NCI-H2227 (cell line): ENCODE measurements at regions not wholly inside any gene's neighbourhood (a gene's known extent, or its start where the extent isn't known, plus 50 kb on each side); places are given as distances from the start of the nearest gene placed in this dataset.
A peak's percentile ranks its signal among the peaks of the same experiment; 100 is the strongest.

ENCODE experiments used
- DNase-seq: peaks from one replicate; lab custom pipeline; 2025; ENCODE audit not compliant: unreplicated experiment; lab: John Stamatoyannopoulos, UW

DNA sequence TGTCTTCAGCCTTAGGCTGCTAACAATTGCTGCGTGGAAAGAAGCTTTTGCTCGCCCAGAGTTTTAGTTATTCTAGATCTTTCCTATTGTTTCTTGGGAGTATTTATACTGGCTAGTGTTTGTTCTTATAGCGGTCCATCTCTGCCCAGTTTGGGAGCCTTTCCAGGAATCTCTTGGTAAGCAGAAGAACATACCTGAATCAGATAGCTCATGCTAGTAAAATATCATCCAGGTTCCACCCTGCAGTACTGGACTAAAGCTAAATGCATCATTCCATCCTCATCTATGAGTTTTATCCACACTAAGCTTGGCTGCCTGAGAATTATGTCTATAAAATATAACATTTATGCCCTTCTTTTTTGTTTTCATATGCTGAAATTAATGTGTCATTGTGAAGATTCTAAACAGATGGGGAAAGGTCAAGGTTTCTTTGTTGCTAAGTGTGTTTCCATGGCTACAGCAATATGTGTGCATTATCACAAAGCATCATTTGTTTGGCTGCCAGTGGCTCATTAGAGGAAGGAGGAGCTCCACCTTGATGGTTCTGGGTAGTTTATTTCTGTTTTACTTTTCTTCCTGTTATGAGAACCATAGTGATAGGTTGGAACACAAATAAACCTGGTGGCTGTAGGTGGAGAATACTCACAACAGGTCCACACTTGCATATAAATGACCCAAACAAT is 182.8 kb downstream of the PIK3C3 start:
- peak; percentile 11 for DNase-seq

DNA sequence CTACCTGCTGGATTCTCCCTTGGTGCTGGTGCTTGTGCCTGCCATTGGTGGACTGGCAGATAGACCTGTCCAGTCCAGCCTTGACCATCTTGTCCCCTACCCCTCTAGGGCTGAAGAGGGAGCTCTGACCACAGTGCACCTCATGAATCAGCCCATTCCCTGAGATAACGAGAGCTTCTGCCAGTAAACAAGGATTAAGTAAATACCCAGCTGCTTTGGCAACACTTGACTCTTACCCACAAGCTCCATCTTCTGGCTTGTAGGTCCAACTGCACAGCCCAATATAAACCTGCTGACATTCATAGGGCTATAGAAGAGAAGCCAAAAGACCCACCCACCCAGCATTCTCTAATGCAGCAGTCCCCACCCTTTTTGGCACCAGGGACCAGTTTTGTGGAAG is 186.4 kb downstream of the PIK3C3 start:
- DNase-seq, result no peak

DNA sequence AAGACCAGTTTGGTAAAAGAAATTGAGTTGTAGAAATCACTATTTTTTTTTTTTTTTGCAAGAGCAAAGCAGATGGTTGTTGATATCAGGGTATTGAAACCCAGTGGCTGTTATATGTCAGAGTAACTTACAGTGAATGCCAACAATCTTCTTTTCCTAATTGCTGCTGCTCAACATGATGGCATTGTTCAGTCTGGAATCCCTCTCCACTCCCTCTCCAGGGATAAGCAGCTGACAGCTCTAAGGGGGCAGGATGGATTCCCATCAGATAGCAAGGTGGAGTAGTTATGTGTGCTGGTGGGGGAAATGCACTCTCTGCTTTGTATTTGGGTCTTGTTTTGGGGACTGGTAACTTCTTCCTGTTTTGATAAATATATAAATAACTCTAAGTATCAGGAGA is 200.0 kb downstream of the PIK3C3 start:
- peak; percentile 19 for DNase-seq

DNA sequence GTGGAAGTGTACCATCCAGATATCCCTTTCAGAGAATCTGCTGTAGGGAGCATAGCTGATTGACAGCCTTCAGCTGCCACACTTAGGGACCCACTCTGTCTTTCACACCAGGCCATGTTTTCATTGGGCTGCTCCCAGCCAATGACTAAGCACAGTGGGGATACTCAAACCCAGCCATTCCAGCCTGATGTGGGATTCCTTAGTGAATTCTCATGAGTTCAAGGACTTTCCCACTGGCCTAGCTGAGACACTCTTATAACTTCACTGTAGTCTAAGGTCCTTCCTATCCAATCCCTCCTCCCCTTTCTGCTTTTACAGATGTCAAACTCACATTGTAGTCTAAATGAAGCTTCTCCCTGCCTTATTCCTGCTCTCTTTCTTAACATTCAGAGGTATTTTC is 201.2 kb downstream of the PIK3C3 start:
- no peak for DNase-seq

DNA sequence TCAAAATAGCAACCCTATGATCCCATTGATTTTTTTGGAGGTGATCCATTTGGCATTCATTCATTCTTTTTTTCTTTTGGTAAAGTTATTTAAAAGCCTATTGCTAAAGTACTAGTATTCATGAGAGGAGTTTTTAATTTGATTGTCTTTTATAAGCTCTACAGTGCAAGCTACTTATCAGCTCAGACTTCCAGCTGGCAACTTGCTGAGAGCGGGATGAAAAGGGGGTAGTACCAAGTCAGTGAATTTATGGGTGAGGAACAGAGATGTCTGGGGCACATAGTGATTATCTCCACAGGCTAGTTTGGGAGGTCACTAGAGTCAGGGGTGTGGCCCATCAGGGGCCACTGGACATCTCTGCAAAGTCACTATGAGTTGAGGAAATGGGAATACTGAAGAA is 202.4 kb downstream of the PIK3C3 start:
- no peak for DNase-seq

DNA sequence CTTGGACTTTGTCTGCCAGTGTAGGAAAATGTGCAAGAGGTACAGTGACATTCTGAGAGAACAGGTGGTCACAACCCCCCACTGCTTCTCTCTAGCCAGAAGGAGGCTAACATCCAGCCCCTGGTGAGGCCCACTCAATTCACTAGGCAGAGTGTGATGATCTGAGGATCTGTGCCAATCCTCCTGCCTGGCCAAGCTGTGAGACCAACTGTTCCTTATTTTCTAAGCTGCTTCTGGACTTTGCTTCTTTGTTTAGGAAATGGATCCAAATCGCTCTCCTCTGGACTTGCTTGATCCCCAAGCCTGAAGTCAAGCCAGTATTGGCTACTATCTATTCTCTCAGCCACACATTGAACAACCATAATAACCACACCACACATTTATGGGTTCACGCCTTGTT is 202.8 kb downstream of the PIK3C3 start:
- no peak for DNase-seq

DNA sequence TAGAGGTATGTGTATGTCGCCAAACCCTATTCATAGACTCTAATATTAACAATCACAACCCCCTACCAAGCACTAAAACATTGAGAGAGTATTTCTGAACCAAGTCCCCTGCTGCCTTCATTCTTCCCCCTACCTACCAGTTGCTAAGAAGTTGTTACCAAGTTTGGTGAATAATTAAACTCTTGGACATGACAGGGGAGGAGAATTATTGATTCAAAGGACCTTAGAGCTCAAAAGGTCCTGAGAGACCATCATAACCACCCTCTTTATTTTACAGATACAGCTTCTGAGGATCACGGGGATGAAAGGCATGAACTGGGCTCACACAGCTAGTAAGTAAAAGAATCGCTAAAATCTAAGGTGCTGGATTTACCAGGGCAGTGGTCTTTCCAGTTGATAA is 204.1 kb downstream of the PIK3C3 start:
- DNase-seq, result no peak

DNA sequence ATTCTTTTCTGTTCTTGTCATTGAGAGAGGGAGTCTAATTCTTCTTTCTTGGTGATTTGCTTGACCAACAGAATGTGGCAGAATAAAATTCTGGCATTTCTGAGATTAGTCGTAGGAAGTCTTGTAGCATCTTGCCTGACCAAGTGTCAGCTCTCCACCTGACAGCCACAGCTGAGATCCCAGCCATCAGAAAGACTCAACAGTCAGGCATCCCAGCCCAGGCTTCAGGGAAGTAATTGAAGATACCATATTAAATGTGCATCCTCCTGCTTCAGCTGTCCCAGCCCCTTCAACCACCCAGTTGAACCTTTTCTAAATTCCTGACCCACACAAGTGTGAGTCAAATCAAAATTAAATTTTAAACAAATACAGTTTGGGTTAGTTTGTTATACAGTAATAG is 208.3 kb downstream of the PIK3C3 start:
- no peak for DNase-seq

DNA sequence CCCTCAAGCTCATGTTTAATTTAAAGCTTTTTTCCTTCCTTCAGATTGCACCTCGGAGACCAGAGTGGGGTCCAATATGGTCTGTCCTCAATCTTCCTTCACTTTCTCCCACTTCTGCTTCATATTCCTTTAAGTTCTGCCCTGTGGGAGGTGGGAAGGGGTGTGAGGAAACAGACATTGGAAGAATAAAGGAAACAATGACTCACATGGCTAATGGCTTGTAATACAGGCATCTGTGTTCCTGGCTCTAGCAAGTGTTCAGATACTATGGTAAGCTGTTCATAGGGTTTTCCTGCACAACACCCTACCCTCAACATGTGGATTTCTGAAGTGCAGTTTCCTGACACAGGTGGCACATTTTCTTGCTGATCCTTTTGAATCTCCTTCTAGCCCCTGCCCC is 209.5 kb downstream of the PIK3C3 start:
- no peak for DNase-seq

DNA sequence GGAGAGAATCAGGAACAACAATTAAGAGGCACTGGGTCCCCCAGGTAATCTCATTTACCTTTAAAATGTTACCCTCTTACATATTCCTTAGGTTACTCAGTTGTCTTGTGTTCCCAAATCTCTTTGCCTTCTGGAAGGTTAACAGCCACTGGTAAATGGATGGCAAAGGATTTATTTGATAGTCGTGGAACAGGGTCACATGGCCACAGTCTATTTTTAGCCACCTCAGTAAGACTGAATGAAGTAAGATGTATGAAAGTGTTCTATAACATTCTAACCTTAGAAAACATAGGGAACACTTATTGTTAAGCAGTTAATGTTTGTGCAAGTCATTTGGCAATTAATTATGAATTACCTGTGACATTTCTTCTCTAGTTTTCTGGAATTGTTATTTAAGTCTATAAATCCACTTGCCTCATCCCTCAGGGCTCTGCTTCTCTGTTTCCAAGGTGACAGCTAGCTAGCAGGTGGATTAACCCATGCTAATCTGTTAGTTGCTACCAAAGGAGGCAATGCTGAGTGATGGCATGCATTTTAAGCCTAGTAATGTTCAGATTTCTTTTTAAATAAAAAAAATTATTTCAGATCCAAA is 211.0 kb downstream of the PIK3C3 start:
- DNase-seq, result no peak

DNA sequence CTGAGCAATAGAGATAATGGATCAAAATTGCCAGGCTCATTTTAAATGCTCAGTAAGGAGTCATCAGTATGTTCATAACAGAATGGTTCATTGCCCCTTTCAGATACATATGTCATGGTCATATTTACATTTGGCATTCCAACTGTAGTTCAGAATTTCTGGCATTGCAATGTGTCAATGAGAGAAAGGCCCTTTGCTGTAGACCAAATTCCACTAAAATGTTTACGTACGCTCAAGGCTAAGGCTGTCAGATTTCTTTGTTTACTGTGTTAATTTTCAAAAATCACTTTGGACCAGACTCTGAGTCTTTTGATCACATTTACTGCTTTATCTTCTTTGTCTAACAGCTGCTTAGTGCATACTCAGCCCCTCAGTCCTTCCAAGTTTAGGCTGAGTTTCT is 213.5 kb downstream of the PIK3C3 start:
- DNase-seq, result no peak

DNA sequence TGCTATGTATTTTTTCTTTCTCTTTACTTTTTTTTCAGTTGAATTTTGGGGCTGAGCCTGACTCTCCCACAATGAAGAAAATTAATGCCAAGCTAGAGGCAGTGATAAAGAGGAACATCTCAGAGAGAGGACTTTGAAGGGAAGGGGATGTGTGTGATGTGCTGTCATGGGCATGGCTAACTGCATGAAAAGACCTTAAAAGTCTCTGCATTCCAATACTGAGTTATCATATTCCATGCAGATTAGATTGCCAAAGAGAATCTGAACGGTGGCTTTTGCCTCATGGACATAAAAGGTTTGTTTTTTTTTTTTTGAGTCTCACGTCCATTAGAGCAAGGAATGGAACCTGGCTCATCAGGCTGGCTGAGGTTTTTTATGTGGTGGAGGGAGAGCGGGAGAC is 213.9 kb downstream of the PIK3C3 start:
- no peak for DNase-seq

DNA sequence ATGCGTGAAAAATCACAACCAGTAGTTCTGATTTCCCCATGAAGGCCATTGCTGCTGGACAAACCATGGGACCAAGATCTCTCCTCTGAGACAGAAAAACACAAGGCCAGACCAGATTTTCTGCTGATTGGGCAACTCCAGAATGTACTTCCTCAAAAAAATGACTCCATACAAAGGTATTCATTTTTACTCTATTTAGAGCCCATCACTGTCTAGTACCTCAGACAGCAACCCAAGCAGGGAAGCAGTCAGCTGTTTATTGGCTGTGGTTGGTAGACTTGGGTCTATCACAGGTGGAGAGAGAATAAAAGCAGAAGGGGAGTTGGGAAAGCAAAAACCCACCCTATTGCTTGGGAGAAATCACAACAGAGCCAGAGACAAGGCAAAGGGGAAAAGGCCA is 219.9 kb downstream of the PIK3C3 start:
- no peak for DNase-seq

DNA sequence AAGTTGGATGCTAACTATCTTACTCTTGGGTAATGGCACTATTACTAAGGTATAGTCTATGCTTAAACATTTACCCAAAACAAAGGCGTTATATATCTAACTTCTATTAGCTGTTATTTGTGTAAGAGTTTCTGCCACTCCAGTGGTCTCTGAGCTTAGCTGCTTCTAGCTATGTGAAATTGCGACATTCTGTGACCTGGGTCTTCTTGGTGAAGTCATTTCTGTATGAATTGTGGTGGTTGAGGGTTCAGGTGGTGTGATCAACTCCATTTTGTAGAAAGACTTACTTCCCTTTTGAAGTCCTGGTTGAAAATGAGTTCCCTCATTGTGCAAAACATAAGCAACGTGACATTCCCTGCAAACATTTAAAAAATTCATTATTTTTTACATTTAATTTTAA is 221.6 kb downstream of the PIK3C3 start:
- DNase-seq, result no peak

DNA sequence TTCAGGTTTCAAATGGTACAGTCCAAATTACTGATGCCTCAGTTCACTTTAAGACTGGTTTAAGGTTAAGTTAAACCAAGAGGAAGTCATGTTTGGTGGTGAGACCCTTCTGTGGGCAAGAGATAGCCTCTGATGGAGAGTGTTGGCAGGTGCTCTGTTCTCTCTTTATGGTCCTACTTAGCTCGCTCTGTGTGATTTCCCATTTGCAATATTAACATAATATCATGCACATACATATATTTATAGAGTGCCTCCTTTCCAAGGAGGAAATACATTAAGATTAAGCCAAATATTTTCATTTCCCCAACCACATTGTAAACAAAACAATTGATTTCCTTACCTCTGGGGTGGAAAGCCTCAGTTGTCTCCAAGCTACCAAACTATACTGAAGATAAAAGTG is 222.4 kb downstream of the PIK3C3 start:
- DNase-seq, result no peak

DNA sequence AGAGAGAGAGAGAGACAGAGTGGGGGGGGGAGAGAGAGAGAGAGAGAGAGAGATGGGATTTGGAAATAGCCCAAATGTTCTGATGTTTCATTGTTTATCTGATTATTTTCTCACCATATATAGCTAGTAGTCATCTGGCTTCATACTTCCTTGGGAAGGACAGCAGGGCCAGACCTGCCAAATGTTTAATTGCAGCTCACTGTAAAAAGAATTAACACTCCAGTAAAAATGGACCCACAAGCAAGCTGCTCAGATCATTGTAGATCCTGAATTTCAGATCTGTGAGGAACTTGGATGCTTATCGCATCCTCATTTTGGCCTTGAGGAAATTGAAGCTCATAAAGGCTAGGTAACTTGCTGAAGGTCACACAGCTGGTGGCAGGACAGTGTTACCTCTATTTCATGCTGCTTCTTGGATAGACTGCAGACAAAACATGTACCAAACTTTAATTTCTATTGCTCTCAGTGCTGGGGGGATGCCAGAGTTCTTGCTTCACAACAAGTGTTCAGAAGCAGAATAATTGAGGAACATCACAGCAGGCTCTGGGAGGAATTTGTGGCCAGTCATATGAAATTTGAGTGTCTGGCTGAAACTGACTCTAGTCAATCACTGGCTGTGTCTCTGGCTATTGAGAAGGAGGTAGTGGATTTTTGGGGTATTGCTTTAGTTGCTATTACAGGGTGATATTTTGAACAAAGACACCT is 223.5 kb downstream of the PIK3C3 start:
- DNase-seq, result no peak

DNA sequence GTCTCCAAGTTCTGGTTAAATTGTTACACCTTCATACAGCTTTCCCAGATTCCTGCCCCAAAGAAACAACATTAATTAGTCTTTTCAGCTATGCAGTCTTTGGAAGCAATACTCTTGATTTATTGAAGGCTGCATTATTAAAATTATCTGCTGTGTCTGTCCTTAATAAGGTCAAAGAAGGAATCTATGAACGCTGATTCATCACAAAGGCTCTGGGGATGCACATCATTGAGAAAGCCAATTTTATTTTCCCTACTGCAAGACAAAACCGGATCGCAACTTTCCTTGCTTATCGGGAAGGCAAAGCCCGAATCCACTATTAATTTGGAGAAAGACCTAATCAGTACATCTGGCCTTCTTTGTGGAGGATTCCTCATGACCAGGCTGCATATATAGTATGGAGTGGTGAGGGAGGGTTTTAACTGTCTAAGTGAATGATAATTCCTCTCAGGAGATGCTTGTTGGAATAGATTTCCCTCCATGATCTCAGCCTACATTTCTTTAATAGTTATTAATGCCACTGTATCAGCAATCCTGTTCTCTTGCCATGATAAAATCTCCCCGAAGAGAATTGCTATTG is 224.6 kb downstream of the PIK3C3 start:
- no peak for DNase-seq

DNA sequence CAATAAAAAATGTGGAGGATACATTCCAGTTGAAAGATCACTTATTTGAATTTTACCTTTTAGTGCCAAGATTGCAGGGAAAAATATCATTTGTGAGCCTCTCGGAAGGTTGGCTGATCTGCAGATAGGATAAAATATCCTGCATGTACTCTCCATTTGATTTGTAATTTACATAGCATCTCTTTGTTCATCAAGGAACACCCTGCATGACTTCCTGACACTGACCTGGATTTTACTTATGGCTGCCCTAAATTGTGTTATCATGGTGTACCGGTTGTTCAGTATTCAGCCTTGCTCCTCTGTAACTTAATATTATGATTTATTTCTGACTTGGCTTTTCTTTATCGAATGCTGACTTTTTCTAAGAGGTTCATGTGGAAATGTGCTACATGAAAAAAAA is 226.4 kb downstream of the PIK3C3 start:
- no peak for DNase-seq

DNA sequence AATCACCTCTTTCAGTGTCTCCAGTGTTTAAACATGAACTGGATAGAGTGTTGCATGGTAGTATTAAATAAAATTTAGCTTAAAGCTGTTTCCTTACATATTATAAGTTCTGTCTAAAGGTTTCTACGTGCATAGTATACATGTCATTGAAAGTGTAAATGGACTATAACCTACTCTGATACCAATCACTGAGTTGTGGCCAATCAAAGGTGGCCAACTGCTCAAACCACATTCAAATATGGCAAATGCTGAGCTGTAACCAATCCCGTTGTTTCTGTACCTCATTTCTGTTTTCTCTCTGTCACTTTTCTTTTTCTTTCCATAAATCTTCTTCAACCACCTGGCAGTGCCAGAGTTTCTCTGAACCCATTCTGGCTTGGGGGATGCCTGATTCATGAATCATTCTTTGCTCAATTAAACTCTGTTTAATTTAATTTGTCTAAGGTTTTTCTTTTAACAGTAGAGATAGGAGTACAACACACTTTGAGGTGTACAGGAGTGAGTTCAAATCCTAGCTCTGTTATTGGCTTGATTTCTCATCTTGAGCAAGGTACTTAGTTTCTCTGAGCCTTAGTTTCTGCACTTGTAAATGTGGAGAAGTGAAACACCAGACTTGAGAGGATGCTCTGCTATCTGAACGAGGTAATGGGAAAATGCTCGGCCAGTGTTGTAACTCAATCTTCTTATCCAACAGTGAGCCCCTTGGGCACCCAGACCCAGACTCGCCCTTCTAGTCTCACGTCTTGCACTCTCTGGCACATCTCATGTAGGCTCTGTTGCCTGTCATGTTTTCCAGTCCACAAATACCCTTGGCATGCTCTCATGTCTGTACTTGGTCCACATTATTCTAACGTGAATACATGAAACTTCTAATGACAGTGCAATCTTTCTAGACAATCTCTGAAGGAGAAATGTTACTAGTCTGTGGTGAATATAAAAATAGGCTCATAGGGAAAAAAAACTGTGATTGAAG is 228.0 kb downstream of the PIK3C3 start:
- DNase-seq, result no peak

DNA sequence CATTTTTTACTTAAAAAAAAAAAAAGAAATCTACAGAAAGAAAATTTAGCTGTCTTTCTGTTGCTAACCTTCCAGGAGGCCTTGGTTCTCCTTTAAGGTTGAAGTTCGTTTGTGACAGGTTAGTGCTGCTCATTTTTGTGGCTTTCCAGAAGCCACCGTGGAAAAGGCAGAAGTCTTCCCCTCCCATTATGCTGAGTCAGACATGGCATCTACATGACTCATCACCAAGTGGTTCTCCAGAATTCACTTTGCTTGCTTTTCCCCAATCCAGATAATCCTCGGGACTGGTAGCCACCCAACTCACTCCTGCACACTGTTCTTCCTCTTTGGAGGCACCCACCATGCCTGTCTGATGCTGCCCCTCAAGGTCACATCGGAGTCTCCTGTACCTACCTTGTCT is 228.7 kb downstream of the PIK3C3 start:
- DNase-seq, result no peak
